GM19025 (cell line): ENCODE measurements at regions not wholly inside any gene's neighbourhood (a gene's known extent, or its start where the extent isn't known, plus 50 kb on each side); places are given as distances from the start of the nearest gene placed in this dataset.
"Not testable (repeated sequence)": the region's sequence is repeated elsewhere in the genome, so short reads cannot be mapped to it uniquely, and the experiment has no call there.

Source experiments
- ATAC-seq: cut with Tn5 transposase; IDR thresholded peaks from one replicate; pipeline ENCODE4 v1.9.1; 2021; ENCODE audit warnings: mild to moderate bottlenecking, low read depth, moderate library complexity; ENCODE audit not compliant: unreplicated experiment

DNA sequence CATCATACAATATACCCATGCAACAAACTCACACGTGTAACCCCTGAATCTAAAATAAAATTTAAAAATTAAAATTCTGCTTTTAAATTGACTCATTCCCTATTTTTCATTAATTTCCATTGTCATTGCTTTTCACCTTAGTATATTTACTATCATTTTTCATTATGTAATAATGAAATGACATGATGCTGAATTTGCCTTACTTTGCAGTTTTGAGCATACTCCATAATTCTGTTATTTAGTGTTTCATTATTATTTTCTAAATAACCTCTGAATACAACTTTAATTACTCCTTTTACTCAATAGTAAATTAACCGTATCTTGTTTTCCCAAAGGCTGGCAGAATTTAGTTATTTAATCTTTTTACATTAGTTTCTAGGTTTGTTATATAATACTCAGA is 719.6 kb downstream of the DOK5 start:
- no peak for ATAC-seq

DNA sequence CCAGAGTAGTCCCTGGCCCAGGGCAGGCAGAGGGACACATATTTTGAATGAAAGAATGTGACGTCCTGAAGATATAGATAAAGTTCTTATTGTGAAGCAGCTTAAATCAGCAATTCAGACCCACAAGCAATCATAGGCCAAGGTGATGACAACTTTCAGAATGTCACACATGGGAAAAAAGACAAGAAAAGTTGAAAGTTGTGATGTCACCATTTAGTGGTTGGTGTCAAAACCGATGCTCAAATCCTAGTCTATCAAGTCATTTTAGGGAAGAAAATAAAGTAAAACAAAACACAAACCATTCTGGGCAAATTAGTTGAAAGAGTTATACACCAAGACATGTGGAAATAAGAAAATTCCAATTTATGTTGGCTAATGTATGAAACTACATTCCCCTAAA is 710.8 kb downstream of the DOK5 start:
- no peak for ATAC-seq

DNA sequence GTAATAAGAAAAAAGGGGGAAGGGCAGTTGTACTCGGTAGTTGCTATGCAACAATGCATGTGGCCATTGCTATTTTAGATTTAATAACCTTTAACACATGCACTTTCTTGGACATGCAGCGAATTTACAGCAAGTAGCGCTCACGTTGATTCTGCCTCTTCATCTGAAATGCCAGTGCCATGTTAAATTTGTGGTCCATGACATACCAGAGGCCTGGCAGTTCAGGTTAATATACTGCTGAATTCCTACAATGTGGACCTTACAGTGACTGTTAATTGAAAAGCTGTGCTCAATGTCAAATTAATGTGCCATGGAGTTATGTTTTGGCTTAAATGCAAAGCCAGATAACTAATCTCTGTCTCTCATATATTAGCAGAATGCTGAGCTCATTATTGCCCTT is 699.7 kb downstream of the DOK5 start:
- ATAC-seq = no peak

DNA sequence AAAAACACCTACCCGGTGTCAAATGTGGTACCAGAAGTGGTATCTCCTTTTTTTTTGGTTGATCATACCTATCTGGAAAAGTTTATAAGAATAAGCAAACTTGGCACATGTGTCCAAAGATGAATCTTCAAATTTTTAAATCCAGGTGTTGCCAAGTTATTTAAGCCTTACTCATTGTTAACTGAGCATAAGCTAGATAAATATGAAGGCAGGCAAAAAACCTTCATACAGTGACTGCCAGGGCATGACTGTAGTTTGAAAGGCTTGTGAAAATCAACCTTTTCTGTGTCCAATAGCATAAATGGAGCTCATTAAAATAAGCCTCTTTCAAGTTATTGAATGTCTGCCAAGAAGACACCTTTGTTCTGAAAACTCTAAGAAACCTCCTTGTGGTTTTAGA is 699.2 kb downstream of the DOK5 start:
- ATAC-seq = no peak

DNA sequence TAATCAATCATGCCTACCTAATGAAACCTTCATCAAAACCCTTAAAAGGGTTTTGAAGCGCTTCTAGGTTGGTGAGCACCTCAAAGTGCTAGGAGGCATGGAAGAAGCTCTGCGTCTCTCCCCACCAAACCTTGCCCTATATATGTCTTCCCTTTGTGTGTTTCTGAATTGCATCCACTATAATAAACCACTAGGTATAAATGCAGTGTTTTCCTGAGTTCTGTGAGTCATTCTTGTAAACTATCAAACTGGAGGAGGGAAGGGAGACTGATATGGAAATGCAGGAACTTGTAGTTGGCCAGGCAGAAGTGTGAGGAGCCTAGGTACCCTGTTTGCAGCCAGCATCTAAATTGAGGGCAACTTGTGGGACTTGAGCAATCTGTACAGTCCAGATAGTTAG is 698.8 kb downstream of the DOK5 start:
- ATAC-seq = no peak

DNA sequence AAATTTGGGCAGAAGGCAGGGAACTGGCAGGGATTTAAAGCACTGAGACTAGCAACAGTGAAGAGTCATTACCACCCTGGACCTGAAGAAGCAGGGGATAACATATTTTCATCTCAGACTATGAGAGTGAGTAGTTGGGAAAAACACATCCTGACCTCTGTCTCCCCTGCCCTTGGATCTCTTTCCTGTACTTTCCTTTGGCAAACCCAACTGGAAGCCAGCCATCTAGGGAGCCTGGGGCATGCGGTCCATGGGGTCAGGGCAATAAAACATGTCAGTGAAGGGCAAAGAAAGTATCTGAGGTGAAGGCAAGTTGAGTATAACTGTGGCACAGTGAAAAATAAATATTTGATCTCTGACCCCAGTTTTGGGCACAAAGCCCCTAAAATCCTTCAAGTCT is 698.2 kb downstream of the DOK5 start:
- no peak for ATAC-seq

DNA sequence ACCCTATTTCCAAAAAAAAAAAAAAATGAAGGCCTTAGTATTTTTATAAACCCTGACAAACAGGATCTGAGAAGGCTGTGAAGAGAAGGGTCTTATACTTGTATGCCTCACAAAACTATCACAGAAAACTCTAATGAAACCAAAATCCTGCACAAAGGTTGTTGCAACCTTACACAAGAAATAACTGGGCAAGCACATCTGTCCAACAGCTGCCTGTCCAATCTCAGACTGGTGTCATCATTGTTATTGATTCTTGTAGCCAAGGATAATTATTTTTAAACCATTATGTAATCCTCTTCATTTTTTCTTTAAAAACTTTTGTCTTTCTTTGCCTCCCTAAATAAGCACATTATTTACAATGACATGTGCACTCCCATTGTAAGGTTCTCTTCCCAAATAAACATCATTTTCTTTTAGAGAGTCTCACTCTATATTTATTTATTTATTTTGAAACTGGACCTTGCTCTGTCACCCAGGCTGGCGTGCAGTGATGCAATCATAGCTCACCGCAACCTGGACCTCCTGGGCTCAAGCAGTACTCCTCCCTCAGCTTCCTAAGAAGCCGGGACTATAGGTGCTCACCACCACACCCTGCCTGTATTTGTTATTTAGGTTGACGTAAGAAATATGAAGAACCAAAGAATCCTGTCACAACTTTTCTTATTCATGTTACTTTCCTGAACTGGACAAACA is 697.1 kb downstream of the DOK5 start:
- no peak for ATAC-seq

DNA sequence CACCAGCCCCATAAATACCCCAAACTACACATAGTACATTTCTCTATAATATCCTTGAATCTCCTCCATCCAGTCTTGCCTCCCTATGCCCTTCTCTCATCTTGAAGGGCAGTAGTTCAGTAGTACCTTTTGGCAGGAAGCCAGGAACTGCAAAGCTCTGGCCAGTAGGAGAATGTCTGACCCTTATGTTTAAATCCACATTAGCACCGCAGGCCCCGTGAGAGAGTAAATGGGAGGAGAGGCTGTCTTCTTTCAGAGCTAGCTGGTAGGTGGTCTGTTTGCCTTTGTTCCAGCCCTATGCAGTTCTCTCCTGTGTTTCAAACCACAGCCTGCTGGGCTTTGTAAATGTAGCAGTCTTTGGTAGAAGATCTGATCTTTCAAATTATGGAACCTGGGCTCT is 690.7 kb downstream of the DOK5 start:
- no peak for ATAC-seq

DNA sequence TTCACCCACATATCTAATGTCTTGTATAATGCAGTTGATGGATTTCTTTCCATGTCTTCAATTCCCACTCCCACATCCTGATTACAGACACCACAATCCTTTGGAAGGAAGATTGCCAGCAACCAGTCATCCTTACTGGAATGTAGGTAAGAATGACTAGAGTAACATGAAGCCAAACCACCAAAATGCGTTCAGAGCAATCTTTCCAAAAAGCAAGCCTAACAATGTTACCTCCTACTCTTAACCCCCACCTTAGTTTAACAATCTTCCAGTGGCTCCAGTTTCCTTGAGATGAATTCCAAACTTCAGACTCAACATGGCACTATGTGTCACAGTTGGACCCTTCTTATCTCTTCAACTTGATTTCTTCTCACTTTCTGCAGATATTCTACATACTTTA is 685.6 kb downstream of the DOK5 start:
- ATAC-seq = no peak

DNA sequence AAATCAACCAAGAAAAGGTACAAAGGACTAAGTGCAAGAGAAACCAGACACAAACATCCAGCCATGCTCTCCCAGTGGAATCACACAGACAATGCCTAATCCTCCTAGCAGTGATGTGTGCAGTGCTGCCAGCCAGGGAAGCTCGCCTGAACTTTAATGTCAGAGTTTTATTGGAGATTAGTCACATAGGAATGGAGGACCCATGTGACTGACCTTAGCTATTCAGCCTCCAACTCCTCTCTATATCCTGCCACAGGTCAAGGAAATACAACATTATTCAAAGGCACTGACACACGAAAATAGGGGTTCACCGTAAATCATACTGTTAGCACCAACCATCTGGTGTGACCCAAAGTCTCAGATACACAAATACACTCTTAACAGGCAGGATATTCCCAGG is 684.6 kb downstream of the DOK5 start:
- no peak for ATAC-seq

DNA sequence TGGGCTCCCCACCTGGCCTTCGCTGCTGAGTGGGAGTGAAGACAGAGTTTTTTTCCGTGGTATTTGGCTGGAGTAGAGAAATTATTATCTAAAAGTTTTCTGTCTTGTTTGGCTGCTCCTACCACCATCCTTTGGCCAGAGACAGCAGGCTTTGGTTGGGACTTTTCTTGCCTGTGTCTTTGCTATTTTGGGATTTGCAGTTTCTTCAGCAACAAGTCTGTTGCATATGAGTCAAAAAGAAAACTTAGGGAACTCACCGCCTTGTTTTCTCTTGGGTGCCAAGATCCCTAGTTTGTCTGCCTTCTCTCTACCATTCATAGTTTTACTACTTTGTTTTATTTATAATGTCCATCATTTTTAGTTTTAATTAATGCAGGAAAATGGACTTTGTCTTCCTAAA is 683.8 kb downstream of the DOK5 start:
- ATAC-seq = no peak

DNA sequence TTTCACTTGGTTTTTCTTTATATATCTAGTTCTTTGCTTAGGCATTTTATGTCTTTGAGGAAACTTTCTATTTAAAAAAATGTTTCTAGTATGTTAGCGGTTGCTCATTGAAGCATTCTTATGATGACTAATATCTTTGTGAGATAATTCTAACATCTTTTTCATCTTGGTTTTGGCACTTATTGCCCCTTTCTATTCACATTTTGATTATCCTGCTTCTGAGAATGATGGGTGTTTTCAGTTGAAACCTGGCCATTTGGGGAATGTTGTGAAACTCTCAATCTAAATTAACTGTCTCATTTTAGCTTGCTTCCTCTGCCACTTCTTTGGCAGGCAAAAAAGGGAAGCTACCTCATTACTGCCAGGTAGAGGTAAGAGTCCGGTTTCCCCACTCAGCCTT is 683.1 kb downstream of the DOK5 start:
- ATAC-seq = no peak

DNA sequence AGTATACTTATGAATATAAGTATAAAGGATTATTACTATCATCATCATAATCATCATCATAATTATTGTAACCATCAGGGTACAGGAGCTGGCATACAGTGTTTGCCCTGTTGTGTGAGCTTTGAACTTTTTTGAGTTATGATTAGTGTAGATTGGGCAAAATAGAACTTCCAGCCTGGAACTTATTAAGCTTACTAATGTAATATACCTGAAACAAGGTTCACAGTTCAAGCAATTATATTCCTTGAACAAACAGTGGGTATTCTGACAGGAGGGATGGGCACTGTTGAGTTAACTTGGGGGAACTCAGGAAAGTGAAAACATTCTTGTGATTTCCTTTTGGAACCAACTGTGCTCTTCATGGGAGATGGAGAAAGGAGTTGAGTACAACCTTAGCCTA is 680.0 kb downstream of the DOK5 start:
- no peak for ATAC-seq

DNA sequence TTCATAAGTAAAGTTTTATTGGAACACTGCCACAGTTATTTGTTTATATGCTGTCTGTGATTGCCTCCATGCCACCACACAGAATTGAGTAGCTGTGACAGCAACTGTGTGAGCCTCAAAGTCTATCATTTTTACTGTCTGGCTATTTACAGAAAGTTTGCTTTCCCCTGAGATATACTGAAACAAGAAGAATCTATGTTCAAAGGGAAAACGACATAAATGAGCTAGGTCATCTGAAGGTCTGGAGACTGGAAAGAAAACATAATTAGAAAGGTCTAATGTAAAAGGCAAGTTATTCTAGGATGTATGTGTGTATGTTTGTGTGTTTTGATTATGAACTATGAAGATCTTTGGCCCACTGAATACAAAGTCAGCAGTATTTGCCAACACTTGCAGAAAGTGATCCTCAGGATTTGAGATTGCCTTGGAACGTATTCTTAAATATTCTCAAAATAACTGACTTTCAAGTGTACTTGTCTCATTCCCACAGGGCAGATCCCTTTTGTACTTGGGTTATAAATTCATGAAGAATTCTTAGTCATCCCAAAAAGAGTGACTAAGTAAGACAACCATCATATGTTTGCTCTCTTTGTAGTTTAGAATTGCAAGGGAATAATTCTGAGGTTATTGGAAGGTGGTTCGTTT is 677.7 kb downstream of the DOK5 start:
- no peak for ATAC-seq

DNA sequence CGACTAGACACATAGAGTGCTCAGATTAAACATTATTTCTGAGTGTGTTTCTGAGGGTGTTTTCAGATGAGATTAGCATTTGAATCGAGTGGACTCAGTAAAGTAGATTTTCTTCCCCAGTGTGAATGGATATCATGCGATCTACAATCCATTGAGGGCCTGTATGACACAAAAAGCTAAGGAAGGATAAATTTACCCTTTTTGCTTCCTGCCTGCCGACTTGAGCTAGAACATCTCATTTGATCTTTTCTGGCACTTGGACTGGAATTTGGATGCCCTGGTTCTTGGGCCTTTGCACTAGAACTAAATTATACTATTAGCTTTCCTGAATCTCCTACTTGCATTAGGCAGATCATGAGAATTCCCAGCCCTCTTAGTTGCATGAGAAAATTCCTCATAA is 675.8 kb downstream of the DOK5 start:
- ATAC-seq = no peak

DNA sequence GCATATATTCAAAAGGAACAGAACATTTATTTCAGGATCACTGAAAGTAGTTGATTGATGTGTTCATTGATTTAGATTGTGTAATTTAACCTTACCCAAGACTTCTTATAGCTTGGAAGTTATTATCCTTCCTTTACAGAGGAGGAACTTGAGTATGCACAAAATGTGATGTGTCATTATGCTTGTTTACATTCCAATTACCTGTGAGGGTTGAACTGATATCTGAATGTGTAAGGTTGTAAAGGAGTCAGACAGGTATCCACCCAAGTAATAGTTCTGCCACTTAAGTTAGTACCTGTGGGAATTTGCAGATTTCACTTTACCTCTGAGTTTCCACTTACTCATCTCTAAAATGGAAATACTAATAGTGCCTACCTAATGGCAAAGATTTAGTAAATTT is 668.2 kb downstream of the DOK5 start:
- ATAC-seq = no peak

DNA sequence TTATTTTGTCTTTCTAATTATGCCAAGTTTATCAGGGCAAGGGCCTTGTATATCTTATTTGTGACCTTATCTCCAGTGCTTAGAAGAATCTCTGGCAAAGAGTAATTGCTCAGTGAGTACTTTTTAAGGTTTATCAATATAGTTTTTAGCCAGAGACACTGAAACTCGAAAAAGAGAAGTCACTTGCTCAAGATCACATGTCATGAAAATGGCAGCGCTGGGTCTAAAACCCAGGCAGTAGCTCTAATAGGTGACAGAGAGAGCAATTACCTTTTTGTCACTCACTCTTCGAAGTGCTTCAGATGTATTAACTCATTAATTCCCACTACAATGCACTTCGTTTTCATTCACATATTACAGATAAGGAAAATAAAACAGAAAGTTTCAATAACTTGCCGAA is 667.5 kb downstream of the DOK5 start:
- ATAC-seq = no peak

DNA sequence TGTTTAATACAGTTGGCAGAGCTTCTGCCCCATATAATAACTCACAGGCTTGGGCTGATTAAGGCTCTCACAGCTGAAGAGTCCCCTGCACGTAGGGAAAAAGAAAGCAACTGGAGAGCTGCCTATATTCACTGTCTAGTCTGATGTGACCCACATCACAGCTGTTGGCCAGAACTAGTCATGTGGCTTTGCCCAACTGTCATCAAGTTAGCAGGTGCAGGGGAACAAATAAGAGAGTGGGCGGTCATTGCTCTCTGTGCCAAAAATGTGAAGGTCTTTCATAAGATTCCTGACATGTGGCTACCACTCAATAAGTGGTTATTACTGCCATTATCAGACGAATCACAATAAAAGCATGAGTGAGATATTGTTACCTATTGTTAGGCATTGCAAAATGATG is 665.2 kb downstream of the DOK5 start:
- ATAC-seq = peak; percentile 86

DNA sequence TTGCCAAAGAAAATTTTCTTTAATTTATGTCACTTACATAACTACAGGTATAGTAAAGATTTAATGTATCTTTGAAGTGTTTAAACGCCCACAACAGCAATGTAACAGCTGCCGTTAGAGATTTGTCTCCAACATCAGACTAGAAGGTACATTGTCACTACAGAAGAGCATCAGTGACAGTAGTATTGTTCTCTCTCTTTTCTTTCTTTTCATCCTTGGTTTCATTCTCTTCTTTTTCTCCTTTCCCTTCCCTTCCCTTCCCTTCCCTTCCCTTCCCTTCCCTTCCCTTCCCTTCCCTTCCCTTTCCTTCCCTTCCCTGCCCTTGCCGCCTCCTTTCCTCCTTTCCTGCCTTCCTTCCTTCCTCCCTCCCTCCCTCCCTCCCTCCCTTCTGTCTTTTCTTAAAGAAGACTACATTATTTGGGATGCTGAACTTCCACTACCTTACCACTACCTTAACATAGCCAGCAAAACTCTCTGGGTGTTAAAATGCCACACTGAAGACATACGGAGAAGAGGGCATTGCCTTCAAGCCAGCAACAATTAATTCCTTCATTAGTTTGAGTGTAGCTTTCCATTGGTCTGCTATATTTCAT is 663.9 kb downstream of the DOK5 start:
- no peak for ATAC-seq

DNA sequence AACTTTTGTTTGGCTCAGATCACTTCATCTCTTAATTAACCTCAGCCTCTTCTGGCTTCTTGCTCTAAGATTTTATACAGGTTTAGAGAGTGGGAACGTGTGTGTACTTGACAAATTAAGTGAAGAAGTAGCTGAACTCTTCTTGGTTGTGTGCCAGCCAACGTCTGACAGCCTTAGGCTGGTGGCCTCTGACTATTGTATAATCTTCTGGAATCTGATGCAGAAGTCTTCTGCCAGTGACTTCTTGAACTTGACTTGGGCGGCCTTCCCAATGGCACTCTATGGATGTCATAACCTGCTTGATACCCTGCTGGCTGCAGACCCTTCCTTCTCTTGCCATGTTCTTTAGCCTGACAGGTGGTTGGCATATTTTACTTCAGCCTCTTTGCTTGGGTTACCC is 660.5 kb downstream of the DOK5 start:
- ATAC-seq = no peak

DNA sequence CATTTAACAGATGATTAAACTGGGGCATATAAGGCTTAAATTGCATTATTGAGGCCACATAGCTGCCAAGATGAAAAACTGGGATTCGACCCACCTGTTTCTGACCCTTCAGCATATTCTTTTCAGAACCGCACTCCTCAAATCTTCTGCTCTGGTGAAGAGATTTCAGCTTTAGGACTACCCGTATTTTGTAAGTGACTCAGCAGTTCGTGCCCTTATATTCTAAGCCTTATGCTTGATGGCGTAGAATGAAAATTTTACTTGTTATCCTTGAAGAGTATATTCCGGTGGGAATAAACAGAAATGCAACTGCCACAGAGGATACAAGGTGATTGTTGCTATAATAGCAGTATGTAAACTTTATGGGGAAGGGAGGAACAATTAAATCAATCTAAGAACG is 657.1 kb downstream of the DOK5 start:
- ATAC-seq = no peak

DNA sequence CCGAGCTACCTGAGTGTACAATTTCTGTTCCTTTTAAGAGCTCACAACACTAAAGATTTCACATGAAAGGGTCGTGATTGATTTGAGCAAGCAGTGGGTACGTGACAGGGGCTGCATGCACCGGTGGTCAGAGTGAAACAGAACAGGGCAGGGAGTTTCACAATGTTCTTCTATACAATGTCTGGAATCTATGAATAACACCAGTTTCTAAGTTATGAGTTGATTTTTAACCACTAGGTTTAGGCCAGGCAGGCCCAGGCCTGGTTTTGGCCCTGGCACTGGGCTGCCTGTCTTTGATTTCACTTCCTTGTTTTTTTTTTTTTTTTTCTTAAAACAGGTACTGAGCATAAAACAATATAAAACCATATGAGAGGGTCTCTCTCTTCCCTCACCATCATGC is 642.2 kb downstream of the DOK5 start:
- ATAC-seq = not testable (repeated sequence)
